H1 (cell line): ENCODE measurements at regions not wholly inside any gene's neighbourhood (a gene's known extent, or its start where the extent isn't known, plus 50 kb on each side); places are given as distances from the start of the nearest gene placed in this dataset.

Experiments used
- ATF3 ChIP-seq: IDR thresholded peaks from 2 replicates; pipeline ENCODE4 v1.6.1; 2011; ENCODE audit warnings: low read depth, mild to moderate bottlenecking, low read length; ENCODE audit not compliant: insufficient read depth
- BCL11A ChIP-seq, 2 experiments: IDR thresholded peaks; one replicate each; pipeline ENCODE4 v1.6.1; 2011; ENCODE audit warnings: low read depth in 2 of 2, low read length in 2 of 2, mild to moderate bottlenecking in 2 of 2
- CHD1 ChIP-seq: IDR thresholded peaks from 2 replicates; pipeline ENCODE4 v1.6.1; 2012; ENCODE audit warnings: low read depth, low read length, improper control_type of control experiment
- EGR1 ChIP-seq: IDR thresholded peaks from 2 replicates; pipeline ENCODE4 v1.6.1; 2011; ENCODE audit warnings: low read depth, low read length, borderline replicate concordance
- KDM4A ChIP-seq: IDR thresholded peaks from one replicate; pipeline ENCODE4 v1.7.1; 2012; ENCODE audit warnings: low read depth, mild to moderate bottlenecking, moderate library complexity, low read length, inconsistent platforms; ENCODE audit not compliant: severe bottlenecking
- TF ChIP-seq, protein P1 (sequence below): fragments of 300-600 bp; sonication (generic); IDR thresholded peaks from 2 replicates; pipeline ENCODE4 v1.7.1; 2012; ENCODE audit warnings: low read length, moderate library complexity, mild to moderate bottlenecking, inconsistent platforms; ENCODE audit not compliant: insufficient replicate concordance

DNA sequence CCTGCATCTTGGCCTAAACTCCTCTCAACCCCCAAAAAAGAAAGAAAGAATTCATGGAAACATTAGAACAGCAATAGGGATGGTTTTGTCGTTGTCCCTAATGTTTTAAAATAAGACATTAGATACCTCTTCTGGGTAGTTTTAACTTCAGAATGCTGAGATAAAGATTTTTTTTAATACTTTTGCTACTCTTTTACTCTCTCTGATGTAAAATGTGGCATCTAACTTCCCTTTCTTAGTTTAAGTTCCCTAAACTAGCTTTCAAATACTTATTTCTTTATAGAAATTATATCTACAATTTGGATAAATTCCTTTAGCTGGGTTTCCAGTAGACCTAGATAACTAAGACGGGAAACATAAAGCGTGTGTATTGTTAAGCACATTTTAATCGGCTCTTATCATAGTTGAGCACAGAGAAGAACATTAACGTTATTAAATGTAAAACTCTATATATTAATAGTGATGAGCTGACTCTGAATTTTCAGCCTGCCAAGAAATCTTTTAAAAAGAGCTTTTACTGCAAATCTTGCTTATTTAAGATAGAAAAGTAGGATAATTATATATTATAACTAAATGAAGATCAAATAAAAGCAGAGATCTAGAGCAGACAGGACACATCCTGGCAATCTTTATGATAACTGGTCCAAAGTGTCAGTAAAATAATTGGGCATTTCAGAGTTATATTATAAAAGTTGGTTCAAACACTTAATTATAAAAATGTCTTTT, 183.2 kb downstream of the CYB561 start (continued):
- TF ChIP-seq, protein P1, sequence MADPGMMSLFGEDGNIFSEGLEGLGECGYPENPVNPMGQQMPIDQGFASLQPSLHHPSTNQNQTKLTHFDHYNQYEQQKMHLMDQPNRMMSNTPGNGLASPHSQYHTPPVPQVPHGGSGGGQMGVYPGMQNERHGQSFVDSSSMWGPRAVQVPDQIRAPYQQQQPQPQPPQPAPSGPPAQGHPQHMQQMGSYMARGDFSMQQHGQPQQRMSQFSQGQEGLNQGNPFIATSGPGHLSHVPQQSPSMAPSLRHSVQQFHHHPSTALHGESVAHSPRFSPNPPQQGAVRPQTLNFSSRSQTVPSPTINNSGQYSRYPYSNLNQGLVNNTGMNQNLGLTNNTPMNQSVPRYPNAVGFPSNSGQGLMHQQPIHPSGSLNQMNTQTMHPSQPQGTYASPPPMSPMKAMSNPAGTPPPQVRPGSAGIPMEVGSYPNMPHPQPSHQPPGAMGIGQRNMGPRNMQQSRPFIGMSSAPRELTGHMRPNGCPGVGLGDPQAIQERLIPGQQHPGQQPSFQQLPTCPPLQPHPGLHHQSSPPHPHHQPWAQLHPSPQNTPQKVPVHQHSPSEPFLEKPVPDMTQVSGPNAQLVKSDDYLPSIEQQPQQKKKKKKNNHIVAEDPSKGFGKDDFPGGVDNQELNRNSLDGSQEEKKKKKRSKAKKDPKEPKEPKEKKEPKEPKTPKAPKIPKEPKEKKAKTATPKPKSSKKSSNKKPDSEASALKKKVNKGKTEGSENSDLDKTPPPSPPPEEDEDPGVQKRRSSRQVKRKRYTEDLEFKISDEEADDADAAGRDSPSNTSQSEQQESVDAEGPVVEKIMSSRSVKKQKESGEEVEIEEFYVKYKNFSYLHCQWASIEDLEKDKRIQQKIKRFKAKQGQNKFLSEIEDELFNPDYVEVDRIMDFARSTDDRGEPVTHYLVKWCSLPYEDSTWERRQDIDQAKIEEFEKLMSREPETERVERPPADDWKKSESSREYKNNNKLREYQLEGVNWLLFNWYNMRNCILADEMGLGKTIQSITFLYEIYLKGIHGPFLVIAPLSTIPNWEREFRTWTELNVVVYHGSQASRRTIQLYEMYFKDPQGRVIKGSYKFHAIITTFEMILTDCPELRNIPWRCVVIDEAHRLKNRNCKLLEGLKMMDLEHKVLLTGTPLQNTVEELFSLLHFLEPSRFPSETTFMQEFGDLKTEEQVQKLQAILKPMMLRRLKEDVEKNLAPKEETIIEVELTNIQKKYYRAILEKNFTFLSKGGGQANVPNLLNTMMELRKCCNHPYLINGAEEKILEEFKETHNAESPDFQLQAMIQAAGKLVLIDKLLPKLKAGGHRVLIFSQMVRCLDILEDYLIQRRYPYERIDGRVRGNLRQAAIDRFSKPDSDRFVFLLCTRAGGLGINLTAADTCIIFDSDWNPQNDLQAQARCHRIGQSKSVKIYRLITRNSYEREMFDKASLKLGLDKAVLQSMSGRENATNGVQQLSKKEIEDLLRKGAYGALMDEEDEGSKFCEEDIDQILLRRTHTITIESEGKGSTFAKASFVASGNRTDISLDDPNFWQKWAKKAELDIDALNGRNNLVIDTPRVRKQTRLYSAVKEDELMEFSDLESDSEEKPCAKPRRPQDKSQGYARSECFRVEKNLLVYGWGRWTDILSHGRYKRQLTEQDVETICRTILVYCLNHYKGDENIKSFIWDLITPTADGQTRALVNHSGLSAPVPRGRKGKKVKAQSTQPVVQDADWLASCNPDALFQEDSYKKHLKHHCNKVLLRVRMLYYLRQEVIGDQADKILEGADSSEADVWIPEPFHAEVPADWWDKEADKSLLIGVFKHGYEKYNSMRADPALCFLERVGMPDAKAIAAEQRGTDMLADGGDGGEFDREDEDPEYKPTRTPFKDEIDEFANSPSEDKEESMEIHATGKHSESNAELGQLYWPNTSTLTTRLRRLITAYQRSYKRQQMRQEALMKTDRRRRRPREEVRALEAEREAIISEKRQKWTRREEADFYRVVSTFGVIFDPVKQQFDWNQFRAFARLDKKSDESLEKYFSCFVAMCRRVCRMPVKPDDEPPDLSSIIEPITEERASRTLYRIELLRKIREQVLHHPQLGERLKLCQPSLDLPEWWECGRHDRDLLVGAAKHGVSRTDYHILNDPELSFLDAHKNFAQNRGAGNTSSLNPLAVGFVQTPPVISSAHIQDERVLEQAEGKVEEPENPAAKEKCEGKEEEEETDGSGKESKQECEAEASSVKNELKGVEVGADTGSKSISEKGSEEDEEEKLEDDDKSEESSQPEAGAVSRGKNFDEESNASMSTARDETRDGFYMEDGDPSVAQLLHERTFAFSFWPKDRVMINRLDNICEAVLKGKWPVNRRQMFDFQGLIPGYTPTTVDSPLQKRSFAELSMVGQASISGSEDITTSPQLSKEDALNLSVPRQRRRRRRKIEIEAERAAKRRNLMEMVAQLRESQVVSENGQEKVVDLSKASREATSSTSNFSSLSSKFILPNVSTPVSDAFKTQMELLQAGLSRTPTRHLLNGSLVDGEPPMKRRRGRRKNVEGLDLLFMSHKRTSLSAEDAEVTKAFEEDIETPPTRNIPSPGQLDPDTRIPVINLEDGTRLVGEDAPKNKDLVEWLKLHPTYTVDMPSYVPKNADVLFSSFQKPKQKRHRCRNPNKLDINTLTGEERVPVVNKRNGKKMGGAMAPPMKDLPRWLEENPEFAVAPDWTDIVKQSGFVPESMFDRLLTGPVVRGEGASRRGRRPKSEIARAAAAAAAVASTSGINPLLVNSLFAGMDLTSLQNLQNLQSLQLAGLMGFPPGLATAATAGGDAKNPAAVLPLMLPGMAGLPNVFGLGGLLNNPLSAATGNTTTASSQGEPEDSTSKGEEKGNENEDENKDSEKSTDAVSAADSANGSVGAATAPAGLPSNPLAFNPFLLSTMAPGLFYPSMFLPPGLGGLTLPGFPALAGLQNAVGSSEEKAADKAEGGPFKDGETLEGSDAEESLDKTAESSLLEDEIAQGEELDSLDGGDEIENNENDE, result no peak
- TF ChIP-seq ATF3, result no peak
- no peak for TF ChIP-seq EGR1
- no peak for TF ChIP-seq KDM4A
- TF ChIP-seq CHD1, result no peak
- no peak for TF ChIP-seq BCL11A (IDR thresholded peaks at IDR 0.05; ENCODE audit: low read depth in 2 of 2, low read length in 2 of 2)
- TF ChIP-seq, all 59 proteins: peak for 0
